IMR-90 (cell line): ENCODE measurements at regions not wholly inside any gene's neighbourhood (a gene's known extent, or its start where the extent isn't known, plus 50 kb on each side); places are given as distances from the start of the nearest gene placed in this dataset.

ENCODE experiments used
- BHLHE40 ChIP-seq: fragments of 150-350 bp; IDR thresholded peaks from 2 replicates; pipeline ENCODE4 v1.6.1; 2016; ENCODE audit warnings: mild to moderate bottlenecking, low read depth, low read length
- CEBPB ChIP-seq: IDR thresholded peaks from 2 replicates; pipeline ENCODE4 v1.6.1; 2012; ENCODE audit warnings: low read depth, low read length, improper control_type of control experiment
- MAZ ChIP-seq: IDR thresholded peaks from 2 replicates; pipeline ENCODE4 v1.6.1; 2012; ENCODE audit warnings: low read depth, mild to moderate bottlenecking, low read length, improper control_type of control experiment, moderate library complexity, borderline replicate concordance
- POLR2A ChIP-seq: IDR thresholded peaks from 2 replicates; pipeline ENCODE4 v1.6.1; 2012; ENCODE audit warnings: mild to moderate bottlenecking, low read depth, low read length
- TF ChIP-seq, protein P1 (sequence below): conservative IDR thresholded peaks from 2 replicates; pipeline ENCODE4 v1.5.1; 2012; ENCODE audit warnings: mild to moderate bottlenecking, low read depth, low read length, improper control_type of control experiment
- TF ChIP-seq, protein P2 (sequence below): fragments of 150-350 bp; IDR thresholded peaks from 2 replicates; pipeline ENCODE4 v1.6.1; 2017; ENCODE audit warnings: mild to moderate bottlenecking, antibody characterized with exemption, low read length, low read depth

DNA sequence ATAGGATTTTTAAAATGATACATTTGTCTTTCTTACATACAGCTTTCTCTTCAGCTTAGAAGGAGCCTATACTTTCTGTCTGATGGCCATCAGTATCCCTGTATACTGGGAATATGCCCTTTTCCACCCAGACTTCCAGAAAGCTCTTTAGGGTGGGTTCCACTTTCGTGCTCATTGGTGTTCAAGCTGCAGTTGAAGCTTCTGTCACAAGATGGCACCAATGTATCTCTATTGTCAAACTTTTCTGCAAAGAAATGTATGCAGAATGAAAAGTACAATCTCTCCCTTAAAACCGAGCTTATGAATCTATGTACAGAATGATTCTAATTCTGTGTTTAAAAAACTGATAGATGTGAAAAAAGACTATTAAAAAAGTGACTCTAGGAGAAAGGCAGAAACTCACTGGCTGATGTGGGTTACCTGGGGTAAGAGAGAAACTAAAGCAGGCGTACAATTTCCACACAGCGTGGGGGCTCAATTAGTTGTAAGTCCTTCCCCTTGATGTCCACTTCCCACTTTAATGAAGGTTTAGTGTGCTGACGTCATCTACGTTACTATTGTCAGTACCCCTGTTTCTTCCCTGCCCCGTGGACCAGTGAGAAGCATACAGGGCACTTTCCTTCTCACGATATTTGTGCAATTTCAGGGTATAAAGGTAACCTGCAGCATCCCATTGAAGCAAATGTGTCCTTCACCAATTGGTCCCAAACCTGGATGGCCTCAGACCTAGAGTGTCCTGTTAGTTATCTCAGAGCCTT is 57.3 kb upstream of the TCEAL2 start:
- TF ChIP-seq POLR2A (no peak), MAZ (no peak), CEBPB (no peak), BHLHE40 (no peak)
- TF ChIP-seq, protein P1, sequence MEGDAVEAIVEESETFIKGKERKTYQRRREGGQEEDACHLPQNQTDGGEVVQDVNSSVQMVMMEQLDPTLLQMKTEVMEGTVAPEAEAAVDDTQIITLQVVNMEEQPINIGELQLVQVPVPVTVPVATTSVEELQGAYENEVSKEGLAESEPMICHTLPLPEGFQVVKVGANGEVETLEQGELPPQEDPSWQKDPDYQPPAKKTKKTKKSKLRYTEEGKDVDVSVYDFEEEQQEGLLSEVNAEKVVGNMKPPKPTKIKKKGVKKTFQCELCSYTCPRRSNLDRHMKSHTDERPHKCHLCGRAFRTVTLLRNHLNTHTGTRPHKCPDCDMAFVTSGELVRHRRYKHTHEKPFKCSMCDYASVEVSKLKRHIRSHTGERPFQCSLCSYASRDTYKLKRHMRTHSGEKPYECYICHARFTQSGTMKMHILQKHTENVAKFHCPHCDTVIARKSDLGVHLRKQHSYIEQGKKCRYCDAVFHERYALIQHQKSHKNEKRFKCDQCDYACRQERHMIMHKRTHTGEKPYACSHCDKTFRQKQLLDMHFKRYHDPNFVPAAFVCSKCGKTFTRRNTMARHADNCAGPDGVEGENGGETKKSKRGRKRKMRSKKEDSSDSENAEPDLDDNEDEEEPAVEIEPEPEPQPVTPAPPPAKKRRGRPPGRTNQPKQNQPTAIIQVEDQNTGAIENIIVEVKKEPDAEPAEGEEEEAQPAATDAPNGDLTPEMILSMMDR, result peak; percentile 60
- TF ChIP-seq, protein P2, sequence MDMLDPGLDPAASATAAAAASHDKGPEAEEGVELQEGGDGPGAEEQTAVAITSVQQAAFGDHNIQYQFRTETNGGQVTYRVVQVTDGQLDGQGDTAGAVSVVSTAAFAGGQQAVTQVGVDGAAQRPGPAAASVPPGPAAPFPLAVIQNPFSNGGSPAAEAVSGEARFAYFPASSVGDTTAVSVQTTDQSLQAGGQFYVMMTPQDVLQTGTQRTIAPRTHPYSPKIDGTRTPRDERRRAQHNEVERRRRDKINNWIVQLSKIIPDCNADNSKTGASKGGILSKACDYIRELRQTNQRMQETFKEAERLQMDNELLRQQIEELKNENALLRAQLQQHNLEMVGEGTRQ, result no peak
